ENCODE measurements at regions not wholly inside any gene's neighbourhood (a gene's known extent, or its start where the extent isn't known, plus 50 kb on each side); places are given as distances from the start of the nearest gene placed in this dataset.

GRCh38 chr14:26765768-26766520 lies 168.1 kb upstream of the NOVA1 start:
- ChIA-PET CTCF (no interaction called here), POLR2A (no interaction called here)

- ChIA-PET CTCF (no interaction called here), POLR2A (no interaction called here)
Observed at GRCh38 chr14:26766726-26767125, 168.9 kb upstream of the NOVA1 start.

- ChIA-PET POLR2A (no interaction called here), CTCF (no interaction called here)
Observed at GRCh38 chr14:26773906-26774593, 176.2 kb upstream of the NOVA1 start.

GRCh38 chr14:26775765-26776563 lies 178.1 kb upstream of the NOVA1 start:
- ChIA-PET POLR2A (no interaction called here), CTCF (no interaction called here)

GRCh38 chr14:26791117-26791806 lies 193.4 kb upstream of the NOVA1 start:
- CTCF ChIA-PET, result no interaction called here
- POLR2A ChIA-PET, result no interaction called here

GRCh38 chr14:26794731-26795130 lies 196.9 kb upstream of the NOVA1 start:
- CTCF ChIA-PET, result no interaction called here

GRCh38 chr14:26808407-26808806 lies 210.6 kb upstream of the NOVA1 start:
- ChIA-PET POLR2A (no interaction called here), CTCF (no interaction called here)

More at GRCh38 chr14:26794731-26795130, 196.9 kb upstream of the NOVA1 start:
- POLR2A ChIA-PET, result no interaction called here

GRCh38 chr14:26810631-26811030 lies 212.8 kb upstream of the NOVA1 start:
- ChIA-PET CTCF (no interaction called here), POLR2A (no interaction called here)

- ChIA-PET POLR2A (no interaction called here), CTCF (no interaction called here)
Observed at GRCh38 chr14:26811756-26812305, 214.0 kb upstream of the NOVA1 start.

- ChIA-PET CTCF (no interaction called here), POLR2A (no interaction called here)
Observed at GRCh38 chr14:26820138-26820537, 222.3 kb upstream of the NOVA1 start.

- ChIA-PET POLR2A (no interaction called here), CTCF (no interaction called here)
Observed at GRCh38 chr14:26820572-26820971, 222.7 kb upstream of the NOVA1 start.

GRCh38 chr14:26828741-26829140 lies 230.9 kb upstream of the NOVA1 start:
- ChIA-PET POLR2A (no interaction called here), CTCF (no interaction called here)

GRCh38 chr14:26833621-26834176 lies 235.9 kb upstream of the NOVA1 start:
- ChIA-PET POLR2A (no interaction called here), CTCF (no interaction called here)

- ChIA-PET POLR2A (no interaction called here), CTCF (no interaction called here)
Observed at GRCh38 chr14:26835979-26836570, 238.2 kb upstream of the NOVA1 start.

- POLR2A ChIA-PET, result no interaction called here
- CTCF ChIA-PET, result no interaction called here
Observed at GRCh38 chr14:26839481-26839880, 241.6 kb upstream of the NOVA1 start.

- ChIA-PET CTCF (no interaction called here), POLR2A (no interaction called here)
Observed at GRCh38 chr14:26841326-26841725, 243.5 kb upstream of the NOVA1 start.

GRCh38 chr14:26841920-26842741 lies 244.3 kb upstream of the NOVA1 start:
- POLR2A ChIA-PET, result no interaction called here
- CTCF ChIA-PET, result no interaction called here

GRCh38 chr14:26845151-26845818 lies 247.5 kb upstream of the NOVA1 start:
- ChIA-PET POLR2A (no interaction called here), CTCF (no interaction called here)
